DND-41 (cell line): ENCODE measurements at regions not wholly inside any gene's neighbourhood (a gene's known extent, or its start where the extent isn't known, plus 50 kb on each side); places are given as distances from the start of the nearest gene placed in this dataset.

ENCODE experiments used
- ATAC-seq: fragments of 200-7000 bp; cut with Tn5 transposase; 3 replicates; pipeline ENCODE4 v1.9.1; 2021; ENCODE audit warnings: low read depth; ENCODE audit not compliant: insufficient read depth
- DNase-seq: peaks from one replicate; pipeline ENCODE4 v3.0.0-alpha.2; 2020
- H2AFZ ChIP-seq: 2 replicates; pipeline ENCODE4 v1.6.0; 2012; ENCODE audit warnings: low read depth, low read length
- H3K27ac ChIP-seq: 2 replicates; pipeline ENCODE4 v1.5.1; 2012; ENCODE audit warnings: low read length, inconsistent platforms
- H3K27me3 ChIP-seq: fragments of 200-600 bp; sonication (generic); 2 replicates; pipeline ENCODE4 v1.6.0; 2012; ENCODE audit warnings: low read length, mild to moderate bottlenecking, inconsistent platforms; ENCODE audit not compliant: insufficient read depth, poor library complexity
- H3K36me3 ChIP-seq: 2 replicates; pipeline ENCODE4 v1.5.1; 2012; ENCODE audit warnings: low read length, inconsistent platforms; ENCODE audit not compliant: insufficient read depth
- H3K4me1 ChIP-seq: 2 replicates; pipeline ENCODE4 v1.5.1; 2012; ENCODE audit warnings: mild to moderate bottlenecking, low read length; ENCODE audit not compliant: insufficient read depth
- H3K4me2 ChIP-seq: 2 replicates; pipeline ENCODE4 v1.6.0; 2012; ENCODE audit warnings: mild to moderate bottlenecking, moderate library complexity, low read length, inconsistent platforms; ENCODE audit not compliant: insufficient read depth
- H3K4me3 ChIP-seq, 2 experiments: fragments of 200-600 bp in 1 of 2; shearing (Covaris generic) in 1 of 2; 2 replicates each; pipeline ENCODE4 v1.5.1; 2012 to 2016; ENCODE audit warnings: inconsistent platforms in 2 of 2, low read length in 2 of 2, mild to moderate bottlenecking in 2 of 2, low read depth in 1 of 2, moderate library complexity in 1 of 2
- H3K79me2 ChIP-seq: 2 replicates; pipeline ENCODE4 v1.6.0; 2012; ENCODE audit warnings: low read length, inconsistent platforms; ENCODE audit not compliant: insufficient read depth
- H3K9ac ChIP-seq: 2 replicates; pipeline ENCODE4 v1.6.0; 2012; ENCODE audit warnings: low read depth, mild to moderate bottlenecking, inconsistent platforms, low read length, moderate library complexity
- H3K9me3 ChIP-seq: 2 replicates; pipeline ENCODE4 v1.5.1; 2012; ENCODE audit warnings: low read length, moderate library complexity, mild to moderate bottlenecking, inconsistent platforms; ENCODE audit not compliant: insufficient read depth, severe bottlenecking
- H4K20me1 ChIP-seq: 2 replicates; pipeline ENCODE4 v1.6.0; 2012; ENCODE audit warnings: low read length; ENCODE audit not compliant: insufficient read depth
- CTCF ChIP-seq: IDR thresholded peaks from 2 replicates; pipeline ENCODE4 v1.5.1; 2012; ENCODE audit warnings: borderline replicate concordance, low read length, moderate library complexity, mild to moderate bottlenecking; ENCODE audit not compliant: poor library complexity, severe bottlenecking; ENCODE audit errors: extremely low read depth
- EZH2 ChIP-seq: IDR thresholded peaks from 3 replicates; pipeline ENCODE4 v1.6.1; 2012; ENCODE audit warnings: borderline replicate concordance, low read depth, mild to moderate bottlenecking, moderate library complexity, low read length, inconsistent platforms; ENCODE audit not compliant: severe bottlenecking

GRCh38 chr6:114428341-114428740, 85.5 kb upstream of the HS3ST5 start:
- H3K36me3 ChIP-seq, result no peaks in the 10 kb centered on the region
- H3K4me2 ChIP-seq, result no peak overlapping the region
- H3K27ac ChIP-seq, result no peak overlapping the region
- H3K4me3 ChIP-seq, result no peak overlapping the region
- no peaks in the 10 kb centered on the region for H3K27me3 ChIP-seq
- H3K9ac ChIP-seq, result no peak overlapping the region
- H3K9me3 ChIP-seq, result no peaks in the 10 kb centered on the region
- no peak for TF ChIP-seq EZH2
- no peak for TF ChIP-seq CTCF
- no peak for DNase-seq
- no peak overlapping the region for H2AFZ ChIP-seq
- no peaks in the 10 kb centered on the region for H3K79me2 ChIP-seq
- no peaks in the 10 kb centered on the region for H4K20me1 ChIP-seq
- no peaks in the 10 kb centered on the region for H3K4me1 ChIP-seq
- ATAC-seq, result no peak

GRCh38 chr6:114421199-114421598, 78.4 kb upstream of the HS3ST5 start:
- Histone ChIP-seq H3K9ac (no peak overlapping the region), H3K79me2 (no peaks in the 10 kb centered on the region), H3K4me3 (no peak overlapping the region), H3K27ac (no peak overlapping the region), H3K36me3 (no peaks in the 10 kb centered on the region), H2AFZ (no peak overlapping the region), H3K27me3 (no peaks in the 10 kb centered on the region), H3K9me3 (no peaks in the 10 kb centered on the region), H4K20me1 (no peaks in the 10 kb centered on the region), H3K4me1 (no peaks in the 10 kb centered on the region), H3K4me2 (no peak overlapping the region)
- TF ChIP-seq CTCF, result no peak
- TF ChIP-seq EZH2, result no peak
- DNase-seq (no peak), ATAC-seq (no peak)

GRCh38 chr6:114419175-114419574, 76.4 kb upstream of the HS3ST5 start:
- H3K36me3 ChIP-seq, result no peaks in the 10 kb centered on the region
- H4K20me1 ChIP-seq, result no peaks in the 10 kb centered on the region
- H3K4me2 ChIP-seq, result no peak overlapping the region
- H3K79me2 ChIP-seq, result no peaks in the 10 kb centered on the region
- H3K27ac ChIP-seq, result no peak overlapping the region
- H3K4me3 ChIP-seq, result no peak overlapping the region
- no peak for DNase-seq
- ATAC-seq, result no peak
- H3K9ac ChIP-seq, result no peak overlapping the region
- no peaks in the 10 kb centered on the region for H3K4me1 ChIP-seq
- no peak for TF ChIP-seq EZH2
- TF ChIP-seq CTCF, result no peak
- H2AFZ ChIP-seq, result no peak overlapping the region
- H3K27me3 ChIP-seq, result no peaks in the 10 kb centered on the region
- no peaks in the 10 kb centered on the region for H3K9me3 ChIP-seq

GRCh38 chr6:114418304-114418972, 75.6 kb upstream of the HS3ST5 start:
- no peak for DNase-seq
- Histone ChIP-seq H3K4me3 (no peak overlapping the region), H3K79me2 (no peaks in the 10 kb centered on the region), H3K9me3 (no peaks in the 10 kb centered on the region), H3K27me3 (no peaks in the 10 kb centered on the region), H3K27ac (no peak overlapping the region), H3K36me3 (no peaks in the 10 kb centered on the region), H2AFZ (no peak overlapping the region), H3K4me2 (no peak overlapping the region), H3K4me1 (no peaks in the 10 kb centered on the region), H4K20me1 (no peaks in the 10 kb centered on the region), H3K9ac (no peak overlapping the region)
- ATAC-seq, result no peak
- TF ChIP-seq CTCF (no peak), EZH2 (no peak)
